ENCODE measurements at regions not wholly inside any gene's neighbourhood (a gene's known extent, or its start where the extent isn't known, plus 50 kb on each side); places are given as distances from the start of the nearest gene placed in this dataset.

- TF ChIP-seq POLR2A (IDR thresholded peaks at IDR 0.05): no peak
- no peak for TF ChIP-seq CTCF (IDR thresholded peaks at IDR 0.05)
- no peak for TF ChIP-seq EP300 (IDR thresholded peaks at IDR 0.05)
Measured at GRCh38 chr5:154573011-154573410, 95.0 kb upstream of the HAND1 start.
